ENCODE measurements at regions not wholly inside any gene's neighbourhood (a gene's known extent, or its start where the extent isn't known, plus 50 kb on each side); places are given as distances from the start of the nearest gene placed in this dataset.

DNA sequence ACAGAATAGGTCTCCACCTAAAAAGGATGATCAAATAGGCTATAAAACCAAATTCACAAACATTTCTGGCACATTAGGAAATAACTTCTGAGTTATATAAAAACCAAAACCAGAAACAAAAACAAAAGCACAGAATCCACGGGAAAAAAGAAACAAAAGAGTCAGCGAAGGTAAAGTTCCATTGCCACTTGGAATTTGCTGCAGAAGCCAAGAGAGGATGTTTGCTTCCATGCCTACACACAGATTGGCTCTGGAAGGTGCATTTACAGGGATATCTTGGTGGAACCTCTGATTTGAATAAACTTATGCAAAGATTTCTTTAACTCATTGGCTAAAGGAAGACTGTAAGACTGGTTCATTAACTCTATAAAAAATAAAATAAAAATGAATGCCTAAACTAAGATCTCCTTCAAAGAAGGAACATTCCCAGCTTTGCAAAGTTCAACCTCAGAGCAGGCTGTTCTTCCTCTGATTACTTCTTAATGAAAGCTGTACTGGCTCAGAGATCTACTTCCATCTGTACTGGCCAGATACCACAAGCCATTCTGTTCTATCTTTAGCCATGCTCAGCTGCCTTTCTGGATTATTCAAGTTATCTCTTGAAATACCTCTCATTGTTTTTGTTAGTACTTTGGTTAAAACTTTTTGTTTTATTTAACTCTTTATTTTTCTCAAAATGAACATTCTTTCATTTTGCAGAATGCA, 537.5 kb upstream of the CCDC54 start:
- TF ChIP-seq EZH2 (IDR thresholded peaks at IDR 0.05; ENCODE audit: borderline replicate concordance) (no peak), EZH2phosphoT487 (IDR thresholded peaks at IDR 0.05; ENCODE audit: low read depth, severe bottlenecking, unreplicated experiment) (no peak)
- TF ChIP-seq, protein P1, sequence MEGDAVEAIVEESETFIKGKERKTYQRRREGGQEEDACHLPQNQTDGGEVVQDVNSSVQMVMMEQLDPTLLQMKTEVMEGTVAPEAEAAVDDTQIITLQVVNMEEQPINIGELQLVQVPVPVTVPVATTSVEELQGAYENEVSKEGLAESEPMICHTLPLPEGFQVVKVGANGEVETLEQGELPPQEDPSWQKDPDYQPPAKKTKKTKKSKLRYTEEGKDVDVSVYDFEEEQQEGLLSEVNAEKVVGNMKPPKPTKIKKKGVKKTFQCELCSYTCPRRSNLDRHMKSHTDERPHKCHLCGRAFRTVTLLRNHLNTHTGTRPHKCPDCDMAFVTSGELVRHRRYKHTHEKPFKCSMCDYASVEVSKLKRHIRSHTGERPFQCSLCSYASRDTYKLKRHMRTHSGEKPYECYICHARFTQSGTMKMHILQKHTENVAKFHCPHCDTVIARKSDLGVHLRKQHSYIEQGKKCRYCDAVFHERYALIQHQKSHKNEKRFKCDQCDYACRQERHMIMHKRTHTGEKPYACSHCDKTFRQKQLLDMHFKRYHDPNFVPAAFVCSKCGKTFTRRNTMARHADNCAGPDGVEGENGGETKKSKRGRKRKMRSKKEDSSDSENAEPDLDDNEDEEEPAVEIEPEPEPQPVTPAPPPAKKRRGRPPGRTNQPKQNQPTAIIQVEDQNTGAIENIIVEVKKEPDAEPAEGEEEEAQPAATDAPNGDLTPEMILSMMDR (IDR thresholded peaks at IDR 0.05; ENCODE audit: poor library complexity), result no peak
- Histone ChIP-seq H3K27me3 (no peaks in the 10 kb centered on the region), H3K36me3 (replicated peaks; ENCODE audit: insufficient read depth, low read depth) (no peaks in the 10 kb centered on the region), H3K79me2 (no peaks in the 10 kb centered on the region), H3K4me3 (no peak overlapping the region), H3K27ac (no peak overlapping the region), H2AFZ (no peak overlapping the region), H3K4me2 (no peak overlapping the region), H4K20me1 (ENCODE audit: insufficient read depth, poor library complexity, severe bottlenecking) (no peaks in the 10 kb centered on the region), H3K4me1 (ENCODE audit: insufficient read depth) (no peaks in the 10 kb centered on the region), H3K9me3 (ENCODE audit: low read depth) (no peaks in the 10 kb centered on the region), H3K9me2 (replicated peaks; ENCODE audit: insufficient read depth) (no peaks in the 10 kb centered on the region)
- no peak for DNase-seq (ENCODE audit: low spot score)
- WGBS (ENCODE audit: low lambda C conversion rate, missing lambda C conversion rate), result 77% methylated on average over 2 of the region's 2 CpGs

DNA sequence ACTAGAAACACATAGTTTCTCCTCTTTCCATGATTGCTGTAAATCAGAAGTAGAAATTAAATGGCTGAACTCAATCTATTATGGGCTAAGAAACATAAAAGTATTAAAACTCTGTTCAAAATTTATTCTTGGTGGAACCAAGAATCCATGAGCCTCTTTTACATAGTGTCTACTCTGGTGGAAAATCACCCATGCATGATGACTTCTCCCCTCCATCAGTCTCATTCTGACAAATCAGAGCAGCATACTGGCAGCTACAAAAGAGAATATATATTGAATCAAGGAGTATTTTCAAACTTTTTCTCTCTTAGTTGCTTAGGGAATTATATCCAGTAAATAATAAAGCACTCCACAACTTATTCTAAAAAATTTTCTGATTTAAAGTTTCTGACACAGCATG, 536.9 kb upstream of the CCDC54 start:
- Histone ChIP-seq H3K9me3 (ENCODE audit: low read depth) (no peaks in the 10 kb centered on the region), H3K79me2 (no peaks in the 10 kb centered on the region), H3K4me2 (no peak overlapping the region), H3K27ac (no peak overlapping the region), H3K4me1 (ENCODE audit: insufficient read depth) (no peaks in the 10 kb centered on the region), H2AFZ (no peak overlapping the region), H3K27me3 (no peaks in the 10 kb centered on the region), H3K4me3 (no peak overlapping the region), H4K20me1 (ENCODE audit: insufficient read depth, poor library complexity, severe bottlenecking) (no peaks in the 10 kb centered on the region), H3K9me2 (replicated peaks; ENCODE audit: insufficient read depth) (no peaks in the 10 kb centered on the region), H3K36me3 (replicated peaks; ENCODE audit: insufficient read depth, low read depth) (no peaks in the 10 kb centered on the region)
- TF ChIP-seq EZH2 (IDR thresholded peaks at IDR 0.05; ENCODE audit: borderline replicate concordance), result no peak
- TF ChIP-seq, protein P1 (IDR thresholded peaks at IDR 0.05; ENCODE audit: poor library complexity), result no peak
- TF ChIP-seq EZH2phosphoT487 (IDR thresholded peaks at IDR 0.05; ENCODE audit: low read depth, severe bottlenecking, unreplicated experiment), result no peak
- DNase-seq (ENCODE audit: low spot score), result no peak

DNA sequence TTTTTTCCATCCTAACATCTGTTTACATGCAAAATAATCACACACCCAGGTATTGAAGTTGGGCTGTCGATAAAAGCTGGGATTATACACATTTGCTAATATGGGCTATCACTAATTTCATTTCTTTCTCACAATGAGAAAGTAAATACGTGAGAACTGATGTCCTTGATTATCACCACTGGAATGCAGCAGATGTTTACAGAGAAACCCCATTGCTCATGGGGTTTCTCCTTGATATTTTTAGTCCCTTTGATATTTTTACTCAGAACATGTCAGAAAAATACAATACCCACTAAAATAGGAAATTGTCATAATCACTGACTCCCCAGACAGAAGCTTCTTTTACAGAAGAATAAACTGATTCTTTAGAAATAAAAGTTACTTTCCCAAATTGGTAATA, 535.1 kb upstream of the CCDC54 start:
- H3K27me3 ChIP-seq, result no peaks in the 10 kb centered on the region
- H3K4me1 ChIP-seq (ENCODE audit: insufficient read depth), result no peaks in the 10 kb centered on the region
- TF ChIP-seq EZH2 (IDR thresholded peaks at IDR 0.05; ENCODE audit: borderline replicate concordance) (no peak), EZH2phosphoT487 (IDR thresholded peaks at IDR 0.05; ENCODE audit: low read depth, severe bottlenecking, unreplicated experiment) (no peak)
- TF ChIP-seq, protein P1 (IDR thresholded peaks at IDR 0.05; ENCODE audit: poor library complexity), result no peak
- no peak overlapping the region for H3K4me2 ChIP-seq
- H2AFZ ChIP-seq, result no peak overlapping the region
- no peaks in the 10 kb centered on the region for H3K36me3 ChIP-seq (replicated peaks; ENCODE audit: insufficient read depth, low read depth)
- H3K4me3 ChIP-seq, result no peak overlapping the region
- no peaks in the 10 kb centered on the region for H3K9me3 ChIP-seq (ENCODE audit: low read depth)
- H4K20me1 ChIP-seq (ENCODE audit: insufficient read depth, poor library complexity, severe bottlenecking), result no peaks in the 10 kb centered on the region
- DNase-seq (ENCODE audit: low spot score), result no peak
- no peaks in the 10 kb centered on the region for H3K79me2 ChIP-seq
- H3K9me2 ChIP-seq (replicated peaks; ENCODE audit: insufficient read depth), result no peaks in the 10 kb centered on the region
- H3K27ac ChIP-seq, result no peak overlapping the region
- WGBS (ENCODE audit: low lambda C conversion rate, missing lambda C conversion rate), result 57% methylated on average over 2 of the region's 2 CpGs

DNA sequence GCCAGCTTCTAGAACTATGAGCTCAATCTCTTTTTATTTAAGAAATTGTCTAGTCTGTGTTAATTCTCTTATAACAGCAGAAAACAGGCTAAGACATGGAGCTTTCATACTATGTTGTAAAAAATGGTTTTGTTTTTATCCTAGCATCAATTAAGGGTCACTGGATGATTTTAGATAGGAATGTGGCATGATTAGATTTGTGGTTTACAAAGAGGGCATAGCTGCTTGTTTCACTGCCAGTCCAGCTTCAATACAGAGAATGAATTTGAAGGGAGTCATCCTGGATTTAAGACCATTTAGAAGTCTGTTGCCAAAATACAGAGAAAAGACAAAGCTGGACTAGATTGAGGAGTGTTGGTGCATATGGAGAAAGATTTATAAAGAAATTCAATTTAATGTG, 532.6 kb upstream of the CCDC54 start:
- no peak overlapping the region for H3K27ac ChIP-seq
- TF ChIP-seq, protein P1 (IDR thresholded peaks at IDR 0.05; ENCODE audit: poor library complexity), result no peak
- TF ChIP-seq EZH2phosphoT487 (IDR thresholded peaks at IDR 0.05; ENCODE audit: low read depth, severe bottlenecking, unreplicated experiment) (no peak), EZH2 (IDR thresholded peaks at IDR 0.05; ENCODE audit: borderline replicate concordance) (no peak)
- no peaks in the 10 kb centered on the region for H3K27me3 ChIP-seq
- no peak for DNase-seq (ENCODE audit: low spot score)
- H3K4me1 ChIP-seq (ENCODE audit: insufficient read depth), result no peaks in the 10 kb centered on the region
- no peaks in the 10 kb centered on the region for H3K9me2 ChIP-seq (replicated peaks; ENCODE audit: insufficient read depth)
- no peak overlapping the region for H3K4me2 ChIP-seq
- no peaks in the 10 kb centered on the region for H3K36me3 ChIP-seq (replicated peaks; ENCODE audit: insufficient read depth, low read depth)
- no peaks in the 10 kb centered on the region for H3K9me3 ChIP-seq (ENCODE audit: low read depth)
- H4K20me1 ChIP-seq (ENCODE audit: insufficient read depth, poor library complexity, severe bottlenecking), result no peaks in the 10 kb centered on the region
- no peak overlapping the region for H3K4me3 ChIP-seq
- no peaks in the 10 kb centered on the region for H3K79me2 ChIP-seq
- H2AFZ ChIP-seq, result no peak overlapping the region
